Effector memory CD8-positive, alpha-beta T cell (primary cell): ENCODE measurements at regions not wholly inside any gene's neighbourhood (a gene's known extent, or its start where the extent isn't known, plus 50 kb on each side); places are given as distances from the start of the nearest gene placed in this dataset.

Source experiments
- ATAC-seq: fragments of 150-1000 bp; cut with Tn5 transposase; replicated peaks from 2 replicates; pipeline ENCODE4 v1.10.0; 2021; ENCODE audit warnings: mild to moderate bottlenecking, moderate library complexity
- DNase-seq, 3 experiments: peaks; one replicate each; pipeline ENCODE4 v3.0.0; 2021
- H3K27ac Mint-ChIP-seq, 2 donors: one replicate each; pipeline ENCODE4 v1.8.0; 2022; ENCODE audit warnings: mild to moderate bottlenecking in 2 of 2, mixed read lengths in 2 of 2, moderate library complexity in 2 of 2
- H3K27me3 Mint-ChIP-seq, 2 donors: one replicate each; pipeline ENCODE4 v1.8.0; 2022; ENCODE audit warnings: mixed read lengths in 2 of 2
- H3K36me3 Mint-ChIP-seq: one replicate; pipeline ENCODE4 v1.8.0; 2022; ENCODE audit warnings: mild to moderate bottlenecking, moderate library complexity, mixed read lengths; ENCODE audit not compliant: insufficient read depth
- H3K4me1 Mint-ChIP-seq, 2 donors: one replicate each; pipeline ENCODE4 v1.8.0; 2022; ENCODE audit warnings: low read depth in 2 of 2, mixed read lengths in 2 of 2
- H3K4me3 Mint-ChIP-seq, 2 donors: one replicate each; pipeline ENCODE4 v1.8.0; 2022; ENCODE audit warnings: mild to moderate bottlenecking in 2 of 2, mixed read lengths in 2 of 2, moderate library complexity in 2 of 2
- H3K9me3 Mint-ChIP-seq, 2 donors: one replicate each; pipeline ENCODE4 v1.8.0; 2022; ENCODE audit warnings: mixed read lengths in 2 of 2

DNA sequence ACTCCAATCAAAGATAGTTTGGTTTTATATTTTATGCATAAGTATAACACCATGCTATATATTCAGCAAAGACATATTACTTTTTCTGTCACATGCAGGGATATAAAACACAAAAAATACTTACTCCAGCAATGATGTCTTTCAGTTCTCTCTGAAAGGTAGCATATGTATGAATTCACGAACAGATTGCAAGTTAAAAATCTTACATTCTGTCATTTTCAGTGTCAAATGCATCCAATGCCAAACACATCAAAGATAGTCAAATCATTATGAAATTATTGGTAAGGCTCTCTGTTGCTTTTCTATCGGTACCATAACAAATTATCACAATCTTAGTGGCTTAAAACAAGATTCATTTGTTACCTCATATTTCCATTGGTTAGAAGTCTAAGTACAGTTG, 492.0 kb upstream of the KIF2B start:
- no peaks in the 10 kb centered on the region for H3K4me1 Mint-ChIP-seq

DNA sequence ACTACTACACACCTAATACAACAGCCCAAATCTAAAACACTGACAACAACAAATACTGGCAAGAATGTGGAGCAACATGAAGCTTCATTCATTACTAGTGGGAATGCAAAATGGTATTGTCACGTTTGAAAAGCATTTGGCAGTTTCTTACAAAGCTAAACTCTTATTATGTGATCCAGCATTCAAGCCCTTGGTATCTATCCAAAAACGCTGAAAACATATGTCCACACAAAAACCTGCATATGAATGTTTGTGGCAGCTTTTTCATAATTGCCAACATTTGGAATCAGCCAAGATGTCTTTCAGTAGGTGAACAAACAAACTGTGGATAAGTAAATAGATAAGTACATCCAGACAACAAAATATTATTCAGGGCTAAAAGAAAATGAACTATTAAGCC, 501.1 kb upstream of the KIF2B start:
- DNase-seq = no peak
- H3K27ac Mint-ChIP-seq = no peak overlapping the region
- H3K4me3 Mint-ChIP-seq = no peak overlapping the region
- ATAC-seq = no peak
- H3K27me3 Mint-ChIP-seq = no peaks in the 10 kb centered on the region
- H3K4me1 Mint-ChIP-seq = no peaks in the 10 kb centered on the region
- H3K9me3 Mint-ChIP-seq = peaks cover 1 to 7% of the 10 kb centered on the region in 2 donors
- H3K36me3 Mint-ChIP-seq = no peaks in the 10 kb centered on the region

More for the DNA sequence above, 492.0 kb upstream of the KIF2B start:
- Mint-ChIP-seq H3K36me3 (no peaks in the 10 kb centered on the region), H3K27ac (no peak overlapping the region), H3K4me3 (no peak overlapping the region), H3K27me3 (no peaks in the 10 kb centered on the region), H3K9me3 (peaks cover 6 to 9% of the 10 kb centered on the region in 2 donors)
- DNase-seq = no peak
- ATAC-seq = no peak

DNA sequence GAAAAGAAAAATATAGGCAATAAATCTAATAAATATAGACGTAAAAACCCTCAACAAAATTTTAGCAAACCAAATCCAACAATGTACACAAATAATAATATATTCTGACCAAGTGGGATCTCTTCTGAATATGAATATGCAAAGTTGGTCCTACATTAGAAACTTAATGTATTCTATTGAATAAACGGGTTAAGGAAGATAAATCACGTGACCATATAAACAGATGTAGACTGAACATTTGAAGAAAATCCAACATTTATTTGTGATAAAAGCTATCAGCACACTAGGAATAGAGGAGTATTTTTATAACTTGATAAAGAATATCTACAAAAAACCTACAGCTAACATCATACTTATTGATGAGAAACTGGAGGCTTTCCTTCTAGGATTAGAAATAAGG, 502.8 kb upstream of the KIF2B start:
- Mint-ChIP-seq H3K4me1 (no peaks in the 10 kb centered on the region), H3K27ac (no peak overlapping the region), H3K9me3 (peaks cover 0 to 9% of the 10 kb centered on the region in 2 donors), H3K4me3 (no peak overlapping the region), H3K27me3 (no peaks in the 10 kb centered on the region), H3K36me3 (no peaks in the 10 kb centered on the region)
- ATAC-seq (no peak), DNase-seq (no peak)

DNA sequence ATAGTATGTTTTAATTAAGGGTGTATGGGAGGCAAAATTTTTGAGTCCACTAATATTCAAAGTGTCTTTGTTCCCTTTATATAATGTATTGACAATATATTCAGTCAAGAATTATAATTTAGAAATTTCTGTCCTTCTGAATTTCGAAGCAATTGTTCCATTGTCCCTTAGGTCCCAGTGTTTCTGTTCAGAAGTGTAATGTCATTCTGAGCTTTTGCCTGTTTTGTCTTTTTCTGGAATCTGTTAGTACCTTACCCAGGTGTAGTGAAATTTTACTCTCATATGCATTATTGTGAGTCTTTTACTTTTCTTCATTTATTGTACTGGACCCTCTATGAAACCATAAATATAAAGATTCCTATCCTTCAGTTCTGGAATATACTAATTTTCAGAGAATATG, 505.7 kb upstream of the KIF2B start:
- Mint-ChIP-seq H3K9me3 (peaks cover 0 to 10% of the 10 kb centered on the region in 2 donors), H3K4me1 (no peaks in the 10 kb centered on the region), H3K4me3 (no peak overlapping the region), H3K27ac (no peak overlapping the region), H3K27me3 (no peaks in the 10 kb centered on the region), H3K36me3 (no peaks in the 10 kb centered on the region)
- DNase-seq (no peak), ATAC-seq (no peak)

- Mint-ChIP-seq H3K4me1 (no peaks in the 10 kb centered on the region), H3K27ac (no peak overlapping the region), H3K27me3 (no peaks in the 10 kb centered on the region), H3K36me3 (peaks cover 3% of the 10 kb centered on the region), H3K4me3 (no peak overlapping the region), H3K9me3 (peaks cover 0 to 10% of the 10 kb centered on the region in 2 donors)
- ATAC-seq = no peak
- no peak for DNase-seq
Measured at GRCh38 chr17:53316073-53316472, 506.7 kb upstream of the KIF2B start.

DNA sequence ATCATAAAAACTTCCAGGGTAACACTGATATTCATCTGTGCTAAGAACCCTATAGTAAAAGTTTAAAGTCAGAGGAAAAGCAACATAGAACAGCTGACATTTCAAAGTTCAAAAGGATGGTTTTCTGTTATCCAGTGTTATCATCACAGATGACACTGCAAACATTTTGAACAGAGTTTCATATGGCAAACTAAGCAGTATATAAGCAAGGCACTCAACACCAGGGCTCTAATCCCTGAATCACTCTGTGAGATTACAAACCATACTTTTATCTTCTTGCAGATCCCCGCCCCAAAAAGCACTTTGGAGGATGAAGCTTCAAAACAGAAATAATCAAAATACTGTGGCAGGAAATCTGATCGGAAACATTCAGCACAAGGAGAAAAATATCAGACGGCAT, 508.2 kb upstream of the KIF2B start:
- Mint-ChIP-seq H3K36me3 (peaks cover 3% of the 10 kb centered on the region), H3K27me3 (no peaks in the 10 kb centered on the region), H3K27ac (peak overlapping the region in 1 of 2 donors; percentile 16), H3K4me3 (no peak overlapping the region), H3K4me1 (no peaks in the 10 kb centered on the region), H3K9me3 (peaks cover 0 to 10% of the 10 kb centered on the region in 2 donors)
- ATAC-seq (no peak), DNase-seq (no peak)

DNA sequence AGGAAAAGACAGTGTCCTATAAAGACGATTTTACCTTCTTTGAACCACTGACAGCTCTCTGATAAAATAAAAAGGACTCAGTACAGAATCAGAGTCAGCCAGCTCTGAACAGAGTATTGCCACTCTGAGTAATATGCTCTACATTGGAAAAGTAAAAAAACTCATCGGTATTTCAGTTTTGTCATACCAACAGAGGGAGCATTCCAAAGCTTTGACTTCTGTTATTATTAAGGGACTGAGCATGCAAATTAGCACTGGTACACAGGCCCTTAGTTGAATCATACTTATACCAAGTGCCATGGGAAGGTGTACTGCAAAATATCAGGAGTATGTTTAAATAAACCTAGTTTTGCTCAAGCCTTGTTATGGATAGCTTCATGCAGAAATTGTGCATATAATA, 509.0 kb upstream of the KIF2B start:
- DNase-seq (no peak), ATAC-seq (no peak)
- Mint-ChIP-seq H3K9me3 (peaks cover 5 to 10% of the 10 kb centered on the region in 2 donors), H3K4me3 (no peak overlapping the region), H3K27ac (no peak overlapping the region), H3K36me3 (peaks cover 3% of the 10 kb centered on the region), H3K4me1 (no peaks in the 10 kb centered on the region), H3K27me3 (no peaks in the 10 kb centered on the region)

DNA sequence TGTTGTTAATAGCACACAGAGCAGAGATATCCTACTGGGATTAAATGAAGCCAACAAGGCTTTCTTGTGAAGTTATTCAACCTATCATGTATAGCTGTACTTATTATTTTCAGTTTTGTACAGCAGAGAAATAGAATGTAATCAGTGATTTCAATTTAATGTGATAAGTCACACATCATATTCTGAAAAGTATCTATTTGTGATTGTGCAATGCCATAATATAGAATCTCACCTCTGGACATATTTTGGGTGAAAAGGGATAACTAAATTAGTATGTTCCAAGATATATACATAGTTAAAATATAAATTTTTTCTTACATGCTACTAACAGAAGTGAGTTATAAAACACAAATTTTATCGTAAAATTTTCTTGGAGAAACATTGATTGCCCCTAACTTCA, 544.3 kb upstream of the KIF2B start:
- Mint-ChIP-seq H3K4me1 (no peaks in the 10 kb centered on the region), H3K36me3 (no peaks in the 10 kb centered on the region), H3K27ac (no peak overlapping the region), H3K4me3 (no peak overlapping the region), H3K27me3 (no peaks in the 10 kb centered on the region), H3K9me3 (peaks cover 0 to 3% of the 10 kb centered on the region in 2 donors)
- ATAC-seq (no peak), DNase-seq (no peak)

- no peak for ATAC-seq
- no peak for DNase-seq
- Mint-ChIP-seq H3K4me3 (no peak overlapping the region), H3K4me1 (no peaks in the 10 kb centered on the region), H3K9me3 (peaks cover 0 to 2% of the 10 kb centered on the region in 2 donors), H3K27ac (no peak overlapping the region), H3K36me3 (no peaks in the 10 kb centered on the region), H3K27me3 (no peaks in the 10 kb centered on the region)
Measured at GRCh38 chr17:53273126-53273525, 549.6 kb upstream of the KIF2B start.

DNA sequence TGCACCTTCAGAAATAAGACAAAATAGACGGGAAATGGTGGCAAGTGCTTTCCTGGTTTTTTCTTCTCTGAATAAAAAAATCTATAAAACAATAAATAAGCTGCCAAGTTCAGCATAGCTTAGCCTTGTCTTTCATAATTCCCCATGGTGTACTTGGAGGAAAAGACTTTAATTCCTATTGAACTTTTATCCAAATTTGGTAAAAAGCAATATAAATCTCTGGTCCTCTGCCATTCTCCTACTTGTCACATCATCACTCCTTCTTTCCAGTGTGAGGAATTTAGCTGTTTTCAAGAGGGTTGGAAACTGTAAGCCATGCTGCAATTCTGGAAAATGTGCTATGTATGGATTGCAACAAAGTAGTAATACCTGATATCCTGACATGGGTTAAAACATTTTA, 551.8 kb upstream of the KIF2B start:
- no peak overlapping the region for H3K4me3 Mint-ChIP-seq
- H3K9me3 Mint-ChIP-seq = peaks cover 6 to 9% of the 10 kb centered on the region in 2 donors
- no peak for ATAC-seq
- no peak overlapping the region for H3K27ac Mint-ChIP-seq
- no peaks in the 10 kb centered on the region for H3K36me3 Mint-ChIP-seq
- no peak for DNase-seq
- no peaks in the 10 kb centered on the region for H3K4me1 Mint-ChIP-seq
- H3K27me3 Mint-ChIP-seq = no peaks in the 10 kb centered on the region

GRCh38 chr17:53264730-53265129, 558.0 kb upstream of the KIF2B start:
- DNase-seq (no peak), ATAC-seq (no peak)
- H3K27ac Mint-ChIP-seq = no peak overlapping the region
- H3K4me1 Mint-ChIP-seq = no peaks in the 10 kb centered on the region
- no peak overlapping the region for H3K4me3 Mint-ChIP-seq
- peaks cover 6 to 11% of the 10 kb centered on the region in 2 donors for H3K9me3 Mint-ChIP-seq
- no peaks in the 10 kb centered on the region for H3K27me3 Mint-ChIP-seq
- no peaks in the 10 kb centered on the region for H3K36me3 Mint-ChIP-seq

GRCh38 chr17:53253956-53254597, 568.6 kb upstream of the KIF2B start:
- no peaks in the 10 kb centered on the region for H3K4me1 Mint-ChIP-seq
- no peaks in the 10 kb centered on the region for H3K36me3 Mint-ChIP-seq
- H3K27me3 Mint-ChIP-seq = no peaks in the 10 kb centered on the region
- DNase-seq (no peak), ATAC-seq (no peak)
- peaks cover 8 to 11% of the 10 kb centered on the region in 2 donors for H3K9me3 Mint-ChIP-seq
- H3K27ac Mint-ChIP-seq = no peak overlapping the region
- no peak overlapping the region for H3K4me3 Mint-ChIP-seq

DNA sequence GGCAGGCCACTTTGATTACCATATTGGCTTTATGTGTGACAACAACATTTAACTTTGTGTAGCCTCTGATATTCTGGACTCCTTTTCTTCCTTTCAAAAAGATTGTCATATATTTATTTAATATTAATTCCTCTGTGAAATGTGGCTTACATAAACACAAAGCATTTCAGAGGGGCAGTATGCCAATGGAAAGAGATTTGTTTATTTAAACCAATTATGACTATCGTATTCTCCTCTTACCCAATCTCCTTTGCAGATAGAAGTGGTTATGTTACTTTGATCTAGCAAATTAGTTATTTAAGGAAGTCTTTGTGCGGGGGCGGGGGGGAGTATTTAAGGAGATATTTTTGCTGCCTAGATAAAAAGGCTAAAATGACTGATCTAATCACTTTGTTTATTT, 573.7 kb upstream of the KIF2B start:
- DNase-seq (no peak), ATAC-seq (no peak)
- Mint-ChIP-seq H3K36me3 (no peaks in the 10 kb centered on the region), H3K27ac (no peak overlapping the region), H3K4me1 (no peaks in the 10 kb centered on the region), H3K4me3 (no peak overlapping the region), H3K9me3 (peaks cover 0 to 9% of the 10 kb centered on the region in 2 donors), H3K27me3 (no peaks in the 10 kb centered on the region)

GRCh38 chr17:53234138-53234537, 588.6 kb upstream of the KIF2B start:
- Mint-ChIP-seq H3K27me3 (no peaks in the 10 kb centered on the region), H3K4me3 (no peak overlapping the region), H3K9me3 (peaks cover 7 to 9% of the 10 kb centered on the region in 2 donors), H3K27ac (no peak overlapping the region), H3K4me1 (no peaks in the 10 kb centered on the region), H3K36me3 (no peaks in the 10 kb centered on the region)
- ATAC-seq (no peak), DNase-seq (no peak)

DNA sequence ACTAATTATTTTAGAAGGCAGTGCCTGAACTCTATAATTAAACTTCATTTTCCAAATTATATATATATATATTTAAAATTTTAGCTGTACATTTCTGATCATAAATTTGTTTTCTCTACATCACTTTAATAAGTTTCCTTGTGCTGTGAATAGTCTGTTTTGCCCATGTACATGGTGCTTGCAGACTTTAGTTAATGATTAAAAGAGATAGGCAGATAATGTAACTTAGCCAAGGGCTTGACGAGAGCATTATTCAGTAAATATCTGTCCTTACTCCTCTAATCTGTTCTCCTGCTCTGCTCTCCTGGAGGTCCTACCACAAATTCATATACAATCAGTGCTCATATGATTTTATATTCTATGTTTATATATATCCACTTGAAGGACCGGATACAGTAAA, 595.2 kb upstream of the KIF2B start:
- Mint-ChIP-seq H3K4me1 (no peaks in the 10 kb centered on the region), H3K27ac (no peak overlapping the region), H3K36me3 (no peaks in the 10 kb centered on the region), H3K27me3 (no peaks in the 10 kb centered on the region), H3K4me3 (no peak overlapping the region), H3K9me3 (peaks cover 13 to 20% of the 10 kb centered on the region in 2 donors)
- no peak for ATAC-seq
- no peak for DNase-seq
